ENCODE measurements at regions not wholly inside any gene's neighbourhood (a gene's known extent, or its start where the extent isn't known, plus 50 kb on each side); places are given as distances from the start of the nearest gene placed in this dataset.

- Histone ChIP-seq H3K9me3 (ENCODE audit: control insufficient read depth in 1 of 2, insufficient read depth in 1 of 2, low read depth in 1 of 2, low read length in 2 of 2) (no peaks in the 10 kb centered on the region), H3K9me2 (ENCODE audit: insufficient read depth) (no peaks in the 10 kb centered on the region), H3K4me3 (replicated peaks in 1 of 2; ENCODE audit: low read depth in 1 of 2, low read length in 2 of 2) (no peak overlapping the region), H2AFZ (ENCODE audit: low read depth, low read length, poor library complexity, severe bottlenecking) (no peak overlapping the region), H3K4me1 (ENCODE audit: control insufficient read depth in 1 of 2, insufficient read depth in 2 of 2, low read length in 2 of 2) (no peaks in the 10 kb centered on the region), H3K9ac (ENCODE audit: low read length) (no peak overlapping the region), H3K79me2 (ENCODE audit: insufficient read depth, low read length) (no peaks in the 10 kb centered on the region), H4K20me1 (ENCODE audit: insufficient read depth) (no peaks in the 10 kb centered on the region), H3K27ac (ENCODE audit: low read depth, low read length) (no peak overlapping the region), H3K36me3 (ENCODE audit: control insufficient read depth in 1 of 2, insufficient read depth in 2 of 2, low read length in 2 of 2) (no peaks in the 10 kb centered on the region), H3K4me2 (ENCODE audit: low read length) (no peak overlapping the region), H3K27me3 (ENCODE audit: insufficient read depth, low read length) (no peaks in the 10 kb centered on the region)
- CTCF ChIA-PET: no interaction called here
- DNase-seq (ENCODE audit: low read depth, low spot score) (no peak), ATAC-seq (no peak)
- intact Hi-C loops (cut with micrococcal nuclease): no loop called here
- TF ChIP-seq CBX3 (IDR thresholded peaks at IDR 0.05; ENCODE audit: low read depth): no peak
- no peak for TF ChIP-seq POLR2AphosphoS5 (IDR thresholded peaks at IDR 0.05; ENCODE audit: low read depth, low read length)
- TF ChIP-seq FOSL1 (IDR thresholded peaks at IDR 0.05; ENCODE audit: low read depth): no peak
- no peak for TF ChIP-seq SRF (IDR thresholded peaks at IDR 0.05; ENCODE audit: low read depth)
- no peak for TF ChIP-seq ZBTB33 (IDR thresholded peaks at IDR 0.05; ENCODE audit: extremely low read depth, insufficient replicate concordance, low read length)
- no peak for TF ChIP-seq RAD21 (IDR thresholded peaks at IDR 0.05; ENCODE audit: low read depth)
- TF ChIP-seq EZH2phosphoT487 (IDR thresholded peaks at IDR 0.05; ENCODE audit: borderline replicate concordance): no peak
- BruUV-seq (replicated peaks): no TSS peak
- RAD21 ChIA-PET (ENCODE audit: low non-redundant PET in 1 of 2, low total read pairs in 2 of 2, uncharacterized antibody in 2 of 2, unreplicated experiment in 2 of 2): no interaction called here
- POLR2A ChIA-PET: no interaction called here
Measured at GRCh38 chr10:22156750-22157149, 61.1 kb downstream of the EBLN1 start.

DNA sequence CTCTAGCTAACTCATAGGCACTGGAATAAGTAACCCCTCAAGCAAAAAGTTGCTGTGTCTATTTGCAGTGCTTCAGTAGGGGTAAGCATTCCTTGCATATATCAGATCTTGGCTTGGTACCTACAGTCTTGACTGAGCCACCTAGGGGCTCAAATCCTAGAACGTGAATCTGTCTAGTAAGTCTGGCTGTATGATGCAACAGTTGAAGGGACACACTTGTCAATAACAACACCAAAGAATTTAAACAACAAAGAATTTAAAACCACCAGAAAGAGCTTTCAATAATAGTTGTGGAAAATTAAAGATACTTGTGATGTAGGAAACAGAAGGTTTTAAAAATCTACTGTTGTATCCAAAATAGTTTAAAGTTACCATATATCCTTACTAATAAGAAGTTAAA lies 65.4 kb downstream of the EBLN1 start:
- ChIA-PET POLR2A (no interaction called here), RAD21 (ENCODE audit: low non-redundant PET in 1 of 2, low total read pairs in 2 of 2, uncharacterized antibody in 2 of 2, unreplicated experiment in 2 of 2) (no interaction called here), CTCF (no interaction called here)
- Histone ChIP-seq H2AFZ (ENCODE audit: low read depth, low read length, poor library complexity, severe bottlenecking) (no peak overlapping the region), H3K4me1 (ENCODE audit: control insufficient read depth in 1 of 2, insufficient read depth in 2 of 2, low read length in 2 of 2) (no peaks in the 10 kb centered on the region), H3K36me3 (ENCODE audit: control insufficient read depth in 1 of 2, insufficient read depth in 2 of 2, low read length in 2 of 2) (no peaks in the 10 kb centered on the region), H4K20me1 (ENCODE audit: insufficient read depth) (no peaks in the 10 kb centered on the region), H3K27ac (ENCODE audit: low read depth, low read length) (no peak overlapping the region), H3K4me3 (replicated peaks in 1 of 2; ENCODE audit: low read depth in 1 of 2, low read length in 2 of 2) (no peak overlapping the region), H3K27me3 (ENCODE audit: insufficient read depth, low read length) (no peaks in the 10 kb centered on the region), H3K4me2 (ENCODE audit: low read length) (no peak overlapping the region), H3K9me2 (ENCODE audit: insufficient read depth) (no peaks in the 10 kb centered on the region), H3K9me3 (ENCODE audit: control insufficient read depth in 1 of 2, insufficient read depth in 1 of 2, low read depth in 1 of 2, low read length in 2 of 2) (no peaks in the 10 kb centered on the region; a peak in 1 of 4 replicates), H3K79me2 (ENCODE audit: insufficient read depth, low read length) (no peaks in the 10 kb centered on the region), H3K9ac (ENCODE audit: low read length) (no peak overlapping the region)
- ATAC-seq (no peak), DNase-seq (ENCODE audit: low read depth, low spot score) (no peak)
- intact Hi-C loops (cut with micrococcal nuclease): no loop called here
- no TSS peak for BruUV-seq (replicated peaks)
- no peak for TF ChIP-seq JUND (IDR thresholded peaks at IDR 0.05)
- no peak for TF ChIP-seq REST (IDR thresholded peaks at IDR 0.05; ENCODE audit: low read depth)
- TF ChIP-seq MAX (IDR thresholded peaks at IDR 0.05): no peak
- no peak for TF ChIP-seq ZFX (IDR thresholded peaks at IDR 0.05)
- TF ChIP-seq, protein P1, sequence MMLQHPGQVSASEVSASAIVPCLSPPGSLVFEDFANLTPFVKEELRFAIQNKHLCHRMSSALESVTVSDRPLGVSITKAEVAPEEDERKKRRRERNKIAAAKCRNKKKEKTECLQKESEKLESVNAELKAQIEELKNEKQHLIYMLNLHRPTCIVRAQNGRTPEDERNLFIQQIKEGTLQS (IDR thresholded peaks at IDR 0.05): no peak
- TF ChIP-seq RAD21 (IDR thresholded peaks at IDR 0.05; ENCODE audit: low read depth): no peak
- TF ChIP-seq YY1 (IDR thresholded peaks at IDR 0.05; ENCODE audit: extremely low read depth, insufficient replicate concordance, low read depth, low read length): no peak
- TF ChIP-seq ZBTB33 (IDR thresholded peaks at IDR 0.05; ENCODE audit: extremely low read depth, insufficient replicate concordance, low read length): no peak
